ENCODE measurements at regions not wholly inside any gene's neighbourhood (a gene's known extent, or its start where the extent isn't known, plus 50 kb on each side); places are given as distances from the start of the nearest gene placed in this dataset.
"Not testable (repeated sequence)": the region's sequence is repeated elsewhere in the genome, so short reads cannot be mapped to it uniquely, and the experiment has no call there.

- H3K9me3 Mint-ChIP-seq; H3K36me3 Mint-ChIP-seq; H3K27me3 Mint-ChIP-seq; H3K4me3 Mint-ChIP-seq; H3K27ac Mint-ChIP-seq; H3K4me1 Mint-ChIP-seq; DNase-seq (ENCODE audit: low spot score in 2 of 2); ATAC-seq (ENCODE audit: low read depth): not testable (repeated sequence)
Observed at GRCh38 chr4:154907345-154908045, 126.4 kb downstream of the RBM46 start.

- Mint-ChIP-seq H3K4me3 (no peak overlapping the region), H3K27ac (no peak overlapping the region), H3K27me3 (no peaks in the 10 kb centered on the region), H3K4me1 (no peaks in the 10 kb centered on the region), H3K9me3 (peaks cover 5% of the 10 kb centered on the region), H3K36me3 (no peaks in the 10 kb centered on the region)
- DNase-seq (ENCODE audit: low spot score in 2 of 2) (no peak), ATAC-seq (ENCODE audit: low read depth) (no peak)
Observed at GRCh38 chr4:154908168-154908567, 127.1 kb downstream of the RBM46 start.

GRCh38 chr4:154911097-154911496 is 130.0 kb downstream of the RBM46 start:
- DNase-seq (ENCODE audit: low spot score in 2 of 2), result no peak
- no peak for ATAC-seq (ENCODE audit: low read depth)
- H3K9me3 Mint-ChIP-seq, result peaks cover 5% of the 10 kb centered on the region
- peaks cover 4% of the 10 kb centered on the region for H3K27me3 Mint-ChIP-seq
- H3K4me1 Mint-ChIP-seq, result no peaks in the 10 kb centered on the region
- no peaks in the 10 kb centered on the region for H3K36me3 Mint-ChIP-seq
- H3K27ac Mint-ChIP-seq, result no peak overlapping the region
- no peak overlapping the region for H3K4me3 Mint-ChIP-seq

- Mint-ChIP-seq H3K9me3 (peaks cover 4% of the 10 kb centered on the region), H3K27me3 (peaks cover 4% of the 10 kb centered on the region), H3K36me3 (no peaks in the 10 kb centered on the region), H3K27ac (no peak overlapping the region), H3K4me1 (no peaks in the 10 kb centered on the region), H3K4me3 (no peak overlapping the region)
- DNase-seq (ENCODE audit: low spot score in 2 of 2) (no peak), ATAC-seq (ENCODE audit: low read depth) (no peak)
Observed at GRCh38 chr4:154911608-154912098, 130.6 kb downstream of the RBM46 start.

GRCh38 chr4:154916068-154916467 is 135.0 kb downstream of the RBM46 start:
- Mint-ChIP-seq H3K27ac (no peak overlapping the region), H3K27me3 (peaks cover 4% of the 10 kb centered on the region), H3K36me3 (no peaks in the 10 kb centered on the region), H3K4me1 (no peaks in the 10 kb centered on the region), H3K9me3 (peaks cover 2% of the 10 kb centered on the region), H3K4me3 (no peak overlapping the region)
- DNase-seq (ENCODE audit: low spot score in 2 of 2) (no peak), ATAC-seq (ENCODE audit: low read depth) (no peak)

- H3K36me3 Mint-ChIP-seq, result no peaks in the 10 kb centered on the region
- H3K27ac Mint-ChIP-seq, result no peak overlapping the region
- peaks cover 4% of the 10 kb centered on the region for H3K9me3 Mint-ChIP-seq
- ATAC-seq (ENCODE audit: low read depth), result no peak
- H3K4me3 Mint-ChIP-seq, result no peak overlapping the region
- H3K27me3 Mint-ChIP-seq, result peaks cover 4% of the 10 kb centered on the region
- no peak for DNase-seq (ENCODE audit: low spot score in 2 of 2)
- no peaks in the 10 kb centered on the region for H3K4me1 Mint-ChIP-seq
Observed at GRCh38 chr4:154927126-154927680, 146.1 kb downstream of the RBM46 start.

GRCh38 chr4:154928640-154929257 is 147.7 kb downstream of the RBM46 start:
- DNase-seq (ENCODE audit: low spot score in 2 of 2) (no peak), ATAC-seq (ENCODE audit: low read depth) (no peak)
- H3K27me3 Mint-ChIP-seq, result no peaks in the 10 kb centered on the region
- H3K27ac Mint-ChIP-seq, result no peak overlapping the region
- H3K4me1 Mint-ChIP-seq, result no peaks in the 10 kb centered on the region
- peaks cover 2% of the 10 kb centered on the region for H3K9me3 Mint-ChIP-seq
- H3K4me3 Mint-ChIP-seq, result no peak overlapping the region
- no peaks in the 10 kb centered on the region for H3K36me3 Mint-ChIP-seq

- DNase-seq (ENCODE audit: low spot score in 2 of 2) (no peak), ATAC-seq (ENCODE audit: low read depth) (no peak)
- Mint-ChIP-seq H3K27ac (no peak overlapping the region), H3K4me1 (no peaks in the 10 kb centered on the region), H3K36me3 (no peaks in the 10 kb centered on the region), H3K27me3 (peaks cover 2% of the 10 kb centered on the region), H3K4me3 (no peak overlapping the region), H3K9me3 (peaks cover 9% of the 10 kb centered on the region)
Observed at GRCh38 chr4:154936873-154937272, 155.8 kb downstream of the RBM46 start.

- ATAC-seq (ENCODE audit: low read depth), result no peak
- Mint-ChIP-seq H3K36me3 (no peaks in the 10 kb centered on the region), H3K4me1 (no peaks in the 10 kb centered on the region)
Observed at GRCh38 chr4:154939851-154940250, 158.8 kb downstream of the RBM46 start.

GRCh38 chr4:154942176-154942575 is 161.1 kb downstream of the RBM46 start:
- H3K9me3 Mint-ChIP-seq, result no peaks in the 10 kb centered on the region
- H3K4me3 Mint-ChIP-seq, result no peak overlapping the region
- DNase-seq (ENCODE audit: low spot score in 2 of 2) (no peak), ATAC-seq (ENCODE audit: low read depth) (no peak)
- no peaks in the 10 kb centered on the region for H3K4me1 Mint-ChIP-seq
- no peaks in the 10 kb centered on the region for H3K36me3 Mint-ChIP-seq
- peaks cover 2% of the 10 kb centered on the region for H3K27me3 Mint-ChIP-seq
- H3K27ac Mint-ChIP-seq, result no peak overlapping the region

More at GRCh38 chr4:154939851-154940250, 158.8 kb downstream of the RBM46 start:
- Mint-ChIP-seq H3K27ac (no peak overlapping the region), H3K4me3 (no peak overlapping the region), H3K9me3 (peaks cover 5% of the 10 kb centered on the region), H3K27me3 (peaks cover 2% of the 10 kb centered on the region)
- no peak for DNase-seq (ENCODE audit: low spot score in 2 of 2)

GRCh38 chr4:154944996-154945395 is 163.9 kb downstream of the RBM46 start:
- no peak overlapping the region for H3K27ac Mint-ChIP-seq

GRCh38 chr4:154946113-154946512 is 165.0 kb downstream of the RBM46 start:
- no peak overlapping the region for H3K4me3 Mint-ChIP-seq
- peaks cover 1% of the 10 kb centered on the region for H3K36me3 Mint-ChIP-seq
- peaks cover 6% of the 10 kb centered on the region for H3K9me3 Mint-ChIP-seq
- no peaks in the 10 kb centered on the region for H3K27me3 Mint-ChIP-seq
- H3K4me1 Mint-ChIP-seq, result no peaks in the 10 kb centered on the region
- no peak for DNase-seq (ENCODE audit: low spot score in 2 of 2)
- no peak for ATAC-seq (ENCODE audit: low read depth)
- no peak overlapping the region for H3K27ac Mint-ChIP-seq

More at GRCh38 chr4:154944996-154945395, 163.9 kb downstream of the RBM46 start:
- ATAC-seq (ENCODE audit: low read depth) (no peak), DNase-seq (ENCODE audit: low spot score in 2 of 2) (no peak)
- H3K4me1 Mint-ChIP-seq, result no peaks in the 10 kb centered on the region
- no peak overlapping the region for H3K4me3 Mint-ChIP-seq
- H3K36me3 Mint-ChIP-seq, result peaks cover 1% of the 10 kb centered on the region
- H3K27me3 Mint-ChIP-seq, result no peaks in the 10 kb centered on the region
- H3K9me3 Mint-ChIP-seq, result peaks cover 1% of the 10 kb centered on the region

- no peaks in the 10 kb centered on the region for H3K27me3 Mint-ChIP-seq
Observed at GRCh38 chr4:154953691-154954090, 172.6 kb downstream of the RBM46 start.

GRCh38 chr4:154954117-154954516 is 173.0 kb downstream of the RBM46 start:
- H3K4me1 Mint-ChIP-seq, result no peaks in the 10 kb centered on the region
- no peak for ATAC-seq (ENCODE audit: low read depth)

More at GRCh38 chr4:154953691-154954090, 172.6 kb downstream of the RBM46 start:
- no peaks in the 10 kb centered on the region for H3K4me1 Mint-ChIP-seq
- peaks cover 14% of the 10 kb centered on the region for H3K9me3 Mint-ChIP-seq
- peaks cover 4% of the 10 kb centered on the region for H3K36me3 Mint-ChIP-seq
- H3K4me3 Mint-ChIP-seq, result no peak overlapping the region
- no peak for DNase-seq (ENCODE audit: low spot score in 2 of 2)
- H3K27ac Mint-ChIP-seq, result no peak overlapping the region
- ATAC-seq (ENCODE audit: low read depth), result no peak

More at GRCh38 chr4:154954117-154954516, 173.0 kb downstream of the RBM46 start:
- Mint-ChIP-seq H3K9me3 (peaks cover 14% of the 10 kb centered on the region), H3K27ac (no peak overlapping the region), H3K27me3 (no peaks in the 10 kb centered on the region), H3K4me3 (no peak overlapping the region), H3K36me3 (peaks cover 4% of the 10 kb centered on the region)
- DNase-seq (ENCODE audit: low spot score in 2 of 2), result no peak

Data from memory B cell (primary cell).